ENCODE measurements at regions not wholly inside any gene's neighbourhood (a gene's known extent, or its start where the extent isn't known, plus 50 kb on each side); places are given as distances from the start of the nearest gene placed in this dataset.

DNA sequence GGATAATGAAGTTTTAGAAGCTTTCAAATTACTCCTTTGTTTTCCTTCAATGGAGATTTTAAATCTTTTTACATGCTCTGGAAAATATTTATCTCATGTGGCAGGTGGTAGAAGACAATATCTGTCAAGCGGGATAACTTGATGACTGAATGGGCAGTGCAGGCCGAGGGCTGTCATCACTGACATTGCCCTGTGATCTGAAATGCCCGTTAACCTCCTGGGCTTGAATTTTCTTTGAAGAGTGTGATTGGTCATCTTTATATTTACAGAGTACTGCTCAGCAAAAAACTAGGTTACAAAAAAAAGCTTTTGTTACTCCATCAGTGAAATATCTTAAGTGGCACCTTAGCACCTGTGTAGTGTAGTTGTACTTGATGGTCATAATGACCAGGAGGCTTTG, 147.5 kb downstream of the GATB start:
- DNase-seq, result no peak

DNA sequence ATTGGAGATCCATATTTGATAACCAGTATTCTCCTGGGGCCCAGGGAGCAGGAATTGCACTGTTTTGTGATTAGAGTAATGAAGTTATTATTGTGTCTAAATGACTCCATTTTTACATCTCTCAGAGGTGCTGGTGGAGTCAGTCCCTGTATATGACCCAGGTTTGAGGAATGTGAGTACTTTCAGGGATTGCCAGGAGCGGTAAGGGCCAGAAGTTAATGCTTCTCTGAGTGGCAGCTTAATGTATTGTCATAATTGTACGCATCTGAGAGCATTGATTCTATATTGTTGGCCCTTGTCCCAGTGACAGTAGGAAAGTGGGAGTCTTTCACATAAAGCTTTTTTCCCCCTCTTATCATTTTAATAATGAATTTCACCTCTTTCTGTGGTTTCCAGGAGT, 146.2 kb downstream of the GATB start:
- DNase-seq, result no peak

DNA sequence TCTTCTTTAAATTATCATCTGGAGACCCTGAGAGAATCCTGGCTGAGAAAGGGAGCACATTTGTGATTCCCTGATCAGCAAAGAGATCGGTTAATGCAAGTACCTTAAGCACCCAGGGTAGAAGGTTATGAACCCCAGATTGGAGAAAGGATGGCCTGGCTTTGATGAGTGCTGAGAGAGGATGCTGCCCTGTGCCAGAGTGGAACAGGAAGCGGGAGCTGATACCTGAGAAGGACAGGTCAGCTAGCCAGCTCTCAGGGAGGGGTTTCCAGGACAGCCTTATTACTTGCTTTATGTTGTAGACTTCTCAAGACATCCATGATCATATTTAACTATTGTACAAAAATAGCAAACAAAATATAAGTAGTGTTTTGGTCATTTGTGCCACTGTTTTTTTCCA, 141.9 kb downstream of the GATB start:
- no peak for DNase-seq

DNA sequence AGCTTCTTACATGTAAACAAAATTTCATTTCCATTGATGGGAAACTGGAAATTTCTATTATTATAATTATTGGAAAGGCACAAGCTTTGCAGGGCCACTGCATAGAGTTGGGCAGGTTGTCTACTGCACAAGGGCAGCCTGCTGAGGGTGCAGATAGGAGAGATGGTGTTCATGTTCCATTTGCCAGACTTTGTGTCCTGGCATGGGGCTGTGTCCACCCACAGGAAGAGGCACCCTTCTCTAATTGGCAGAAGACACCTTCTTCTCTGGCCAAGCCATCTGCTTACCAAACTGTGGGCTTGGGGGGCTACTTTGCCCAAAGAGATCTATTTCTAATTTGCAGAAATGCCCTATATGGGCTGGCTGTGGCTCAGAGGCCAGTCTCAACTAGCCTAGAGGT, 140.7 kb downstream of the GATB start:
- no peak for DNase-seq

All from OCI-M1 (cell line).